CD4-positive, alpha-beta T cell (primary cell): ENCODE measurements at regions not wholly inside any gene's neighbourhood (a gene's known extent, or its start where the extent isn't known, plus 50 kb on each side); places are given as distances from the start of the nearest gene placed in this dataset.

Experiments
- ATAC-seq: fragments of 200-7000 bp; cut with Tn5 transposase; one replicate; pipeline ENCODE4 v1.10.0; 2022; ENCODE audit warnings: mild to moderate bottlenecking; ENCODE audit not compliant: poor library complexity
- CTCF ChIA-PET: fragments of 350-600 bp; sonication (Branson Sonifier 250); formaldehyde crosslinking; loops from one replicate; lab custom pipeline; 2021; ENCODE audit warnings: antibody characterized with exemption, inconsistent platforms; lab: Charles Lee
- POLR2A ChIA-PET: fragments of 350-600 bp; sonication (Branson Sonifier 250); formaldehyde crosslinking; loops from one replicate; lab custom pipeline; 2021; ENCODE audit warnings: antibody characterized with exemption, inconsistent platforms; lab: Charles Lee
- DNase-seq, 14 experiments: peaks; one replicate each; pipeline ENCODE4 v3.0.0-alpha.2; 2013 to 2020; ENCODE audit warnings: mixed read lengths in 2 of 14
- H3K27ac ChIP-seq, 2 donors: one replicate each; pipeline versions ENCODE4 v1.5.1 to v1.7.0; 2013; ENCODE audit warnings: low read length in 2 of 2, low read depth in 1 of 2, mild to moderate bottlenecking in 1 of 2
- H3K27me3 ChIP-seq, 2 experiments: 1 replicate in 1 of 2; 2 replicates in 1 of 2; pipeline versions ENCODE4 v1.6.1 to v1.7.0; 2013; ENCODE audit warnings: low read length in 2 of 2, control low read depth in 1 of 2, mild to moderate bottlenecking in 1 of 2, moderate library complexity in 1 of 2; ENCODE audit not compliant: insufficient read depth in 2 of 2, control insufficient read depth in 1 of 2
- H3K36me3 ChIP-seq: one replicate; pipeline ENCODE4 v1.6.1; 2013; ENCODE audit warnings: low read length, control low read depth; ENCODE audit not compliant: insufficient read depth
- H3K4me1 ChIP-seq: one replicate; pipeline ENCODE4 v1.6.1; 2013; ENCODE audit warnings: low read length, control low read depth; ENCODE audit not compliant: insufficient read depth
- H3K4me3 ChIP-seq: one replicate; pipeline ENCODE4 v1.5.1; 2013; ENCODE audit warnings: mild to moderate bottlenecking, low read length, moderate library complexity
- H3K9me3 ChIP-seq, 2 experiments: 1 replicate in 1 of 2; 2 replicates in 1 of 2; pipeline versions ENCODE4 v1.6.1 to v1.7.0; 2013; ENCODE audit warnings: low read length in 2 of 2, mild to moderate bottlenecking in 2 of 2, control low read depth in 1 of 2, moderate library complexity in 1 of 2; ENCODE audit not compliant: control insufficient read depth in 1 of 2, insufficient read depth in 1 of 2
- H3K27ac Mint-ChIP-seq: one replicate; pipeline ENCODE4 v1.8.0; 2020; ENCODE audit warnings: mixed read lengths
- H3K27me3 Mint-ChIP-seq: one replicate; pipeline ENCODE4 v1.8.0; 2021; ENCODE audit warnings: mixed read lengths
- H3K36me3 Mint-ChIP-seq: one replicate; pipeline ENCODE4 v1.8.0; 2021; ENCODE audit warnings: low read depth, mixed read lengths
- H3K4me1 Mint-ChIP-seq: one replicate; pipeline ENCODE4 v1.8.0; 2021; ENCODE audit warnings: low read depth, mixed read lengths
- H3K4me3 Mint-ChIP-seq: one replicate; pipeline ENCODE4 v1.8.0; 2020; ENCODE audit warnings: mild to moderate bottlenecking, mixed read lengths
- H3K9me3 Mint-ChIP-seq: one replicate; pipeline ENCODE4 v1.8.0; 2020; ENCODE audit warnings: mixed read lengths
- intact Hi-C, 2 experiments: fragments of 100-400 bp; cut with DNase I in 1 of 2; cut with micrococcal nuclease in 1 of 2; formaldehyde crosslinking; loops; one replicate each; pipeline versions ENCODE4 v1.15.1 to v1.9.0; 2023 to 2025; cut with DNase I, micrococcal nuclease
- TF ChIP-seq, protein P1 (sequence below): fragments of 200-600 bp; IDR thresholded peaks from one replicate; pipeline ENCODE4 v1.8.0; 2022; ENCODE audit warnings: antibody characterized with exemption, mild to moderate bottlenecking

DNA sequence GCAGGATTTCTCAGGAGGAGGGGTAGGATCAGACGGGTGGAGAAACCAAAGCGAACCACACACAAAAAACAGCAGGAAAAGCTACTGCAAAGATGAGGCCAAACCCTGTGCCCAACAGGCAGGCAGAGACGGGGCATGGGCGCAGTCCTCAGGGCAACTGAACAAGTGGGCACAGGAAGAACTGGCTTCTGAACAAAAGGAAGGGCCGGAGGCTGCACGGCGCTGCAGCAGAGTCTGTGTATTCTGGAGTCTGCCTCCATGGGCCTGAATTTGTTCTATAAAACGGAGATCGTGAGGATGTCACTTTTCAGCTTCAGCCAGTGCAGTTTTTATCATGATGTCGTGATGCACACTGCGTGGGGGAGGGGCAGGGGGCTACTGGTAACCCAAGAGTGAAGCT is 1026.0 kb downstream of the TBC1D22A start:
- Histone ChIP-seq H3K27me3 (peaks cover 0 to 6% of the 10 kb centered on the region in 2 experiments), H3K9me3 (peaks cover 0 to 20% of the 10 kb centered on the region in 2 experiments), H3K4me3 (no peak overlapping the region), H3K4me1 (no peaks in the 10 kb centered on the region), H3K27ac (no peak overlapping the region), H3K36me3 (no peaks in the 10 kb centered on the region)
- DNase-seq (no peak), ATAC-seq (no peak)
- Mint-ChIP-seq H3K27ac (no peak overlapping the region), H3K9me3 (no peaks in the 10 kb centered on the region), H3K27me3 (peaks cover 17% of the 10 kb centered on the region), H3K36me3 (no peaks in the 10 kb centered on the region), H3K4me1 (no peaks in the 10 kb centered on the region), H3K4me3 (no peak overlapping the region)
- POLR2A ChIA-PET: no interaction called here
- intact Hi-C loops: no loop called here
- CTCF ChIA-PET: no interaction called here
- TF ChIP-seq, protein P1, sequence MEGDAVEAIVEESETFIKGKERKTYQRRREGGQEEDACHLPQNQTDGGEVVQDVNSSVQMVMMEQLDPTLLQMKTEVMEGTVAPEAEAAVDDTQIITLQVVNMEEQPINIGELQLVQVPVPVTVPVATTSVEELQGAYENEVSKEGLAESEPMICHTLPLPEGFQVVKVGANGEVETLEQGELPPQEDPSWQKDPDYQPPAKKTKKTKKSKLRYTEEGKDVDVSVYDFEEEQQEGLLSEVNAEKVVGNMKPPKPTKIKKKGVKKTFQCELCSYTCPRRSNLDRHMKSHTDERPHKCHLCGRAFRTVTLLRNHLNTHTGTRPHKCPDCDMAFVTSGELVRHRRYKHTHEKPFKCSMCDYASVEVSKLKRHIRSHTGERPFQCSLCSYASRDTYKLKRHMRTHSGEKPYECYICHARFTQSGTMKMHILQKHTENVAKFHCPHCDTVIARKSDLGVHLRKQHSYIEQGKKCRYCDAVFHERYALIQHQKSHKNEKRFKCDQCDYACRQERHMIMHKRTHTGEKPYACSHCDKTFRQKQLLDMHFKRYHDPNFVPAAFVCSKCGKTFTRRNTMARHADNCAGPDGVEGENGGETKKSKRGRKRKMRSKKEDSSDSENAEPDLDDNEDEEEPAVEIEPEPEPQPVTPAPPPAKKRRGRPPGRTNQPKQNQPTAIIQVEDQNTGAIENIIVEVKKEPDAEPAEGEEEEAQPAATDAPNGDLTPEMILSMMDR: no peak

DNA sequence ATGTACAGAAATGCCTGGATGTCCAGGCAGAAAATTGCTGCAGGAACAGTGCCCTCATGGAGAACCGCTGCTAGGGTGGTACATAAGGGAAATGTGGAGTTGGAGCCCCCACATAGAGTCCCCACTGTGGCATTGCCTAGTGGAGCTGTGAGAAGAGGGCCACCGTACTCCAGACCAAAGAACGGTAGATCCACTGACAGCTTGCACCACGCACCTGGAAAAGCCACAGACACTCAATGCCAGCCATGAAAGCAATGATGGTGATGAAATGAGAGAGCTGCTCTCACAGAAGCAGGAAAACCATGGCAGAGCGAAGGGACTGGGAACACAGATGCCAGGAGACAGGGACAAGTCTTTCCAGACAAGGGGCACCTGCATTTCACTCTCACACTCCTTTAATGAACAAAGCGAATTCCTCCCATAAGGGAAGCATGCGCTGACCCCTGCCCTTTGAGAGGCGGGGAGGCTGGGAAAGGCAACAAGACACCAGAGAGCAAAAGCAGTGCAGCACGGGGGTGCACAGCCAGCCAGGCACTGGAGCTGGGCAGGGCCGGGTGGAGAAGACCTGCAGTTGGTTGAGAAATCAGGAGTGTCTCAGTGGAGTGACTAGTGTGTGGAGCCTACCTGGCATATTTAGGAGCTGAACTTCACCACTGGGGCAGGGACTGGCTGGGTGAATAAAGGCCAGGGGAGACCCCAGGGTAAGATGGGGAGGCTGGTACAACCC is 1025.2 kb downstream of the TBC1D22A start:
- H3K4me3 Mint-ChIP-seq: no peak overlapping the region
- TF ChIP-seq, protein P1: no peak
- CTCF ChIA-PET: no interaction called here
- no peak overlapping the region for H3K27ac Mint-ChIP-seq
- H3K36me3 Mint-ChIP-seq: no peaks in the 10 kb centered on the region
- no peaks in the 10 kb centered on the region for H3K36me3 ChIP-seq
- no peaks in the 10 kb centered on the region for H3K9me3 Mint-ChIP-seq
- no peak overlapping the region for H3K4me3 ChIP-seq
- peaks cover 17% of the 10 kb centered on the region for H3K27me3 Mint-ChIP-seq
- DNase-seq (no peak), ATAC-seq (no peak)
- H3K9me3 ChIP-seq: peaks cover 0 to 24% of the 10 kb centered on the region in 2 experiments
- H3K4me1 Mint-ChIP-seq: no peaks in the 10 kb centered on the region
- intact Hi-C loops: no loop called here
- no peaks in the 10 kb centered on the region for H3K4me1 ChIP-seq
- POLR2A ChIA-PET: no interaction called here
- peaks cover 0 to 6% of the 10 kb centered on the region in 2 experiments for H3K27me3 ChIP-seq
- H3K27ac ChIP-seq: no peak overlapping the region

DNA sequence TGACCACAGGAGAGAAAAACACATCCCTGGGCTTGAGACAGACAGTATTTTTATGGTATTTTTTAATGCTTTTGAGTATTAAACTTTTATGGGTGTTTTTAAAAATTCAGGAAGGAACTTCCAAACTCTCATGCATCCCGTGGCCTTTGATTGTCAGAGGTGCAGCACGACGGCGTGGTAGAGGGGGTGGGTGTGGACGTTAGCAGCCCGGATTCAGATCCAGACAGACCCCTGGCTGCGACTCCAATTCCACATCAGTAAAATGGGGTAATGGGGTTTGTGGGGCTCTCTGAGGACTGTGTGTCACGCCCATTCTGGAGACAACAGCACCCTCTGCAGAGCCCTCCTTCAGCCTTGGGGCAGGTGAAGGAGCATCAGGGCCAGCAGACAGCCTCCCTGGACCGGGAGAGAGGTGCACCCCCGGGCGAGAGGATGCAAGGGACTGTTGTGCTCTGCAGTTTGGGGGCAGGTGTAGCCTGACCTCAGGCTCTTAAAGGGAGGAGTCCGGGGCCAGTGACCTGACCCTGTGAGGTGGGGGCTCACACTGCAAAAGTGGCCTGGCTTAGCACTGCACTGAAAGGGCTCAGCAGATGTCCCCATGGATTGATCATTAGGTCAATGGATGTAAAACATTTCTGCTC is 1024.3 kb downstream of the TBC1D22A start:
- Mint-ChIP-seq H3K36me3 (no peaks in the 10 kb centered on the region), H3K4me1 (no peaks in the 10 kb centered on the region), H3K27me3 (peaks cover 26% of the 10 kb centered on the region), H3K27ac (no peak overlapping the region), H3K4me3 (no peak overlapping the region), H3K9me3 (no peaks in the 10 kb centered on the region)
- Histone ChIP-seq H3K36me3 (no peaks in the 10 kb centered on the region), H3K27ac (no peak overlapping the region), H3K9me3 (peaks cover 0 to 26% of the 10 kb centered on the region in 2 experiments), H3K4me3 (no peak overlapping the region), H3K4me1 (no peaks in the 10 kb centered on the region), H3K27me3 (peaks cover 0 to 6% of the 10 kb centered on the region in 2 experiments)
- ATAC-seq (no peak), DNase-seq (no peak)
- intact Hi-C loops: no loop called here
- TF ChIP-seq, protein P1: no peak
- ChIA-PET POLR2A (no interaction called here), CTCF (no interaction called here)
